OCI-LY7 (cell line): ENCODE measurements at regions not wholly inside any gene's neighbourhood (a gene's known extent, or its start where the extent isn't known, plus 50 kb on each side); places are given as distances from the start of the nearest gene placed in this dataset.

Experiments
- EZH2phosphoT487 ChIP-seq: fragments of 200-600 bp; sonication (generic); IDR thresholded peaks from 2 replicates; pipeline ENCODE4 v1.6.1; 2018; ENCODE audit warnings: low read depth, borderline replicate concordance, mild to moderate bottlenecking, mixed run types, antibody characterized with exemption, low read length, moderate library complexity, mixed read lengths
- TF ChIP-seq, protein P1 (sequence below): fragments of 200-600 bp; sonication (generic); conservative IDR thresholded peaks from 2 replicates; pipeline ENCODE4 v1.5.1; 2014; ENCODE audit warnings: mild to moderate bottlenecking, antibody characterized with exemption, low read length, moderate library complexity, mixed read lengths

DNA sequence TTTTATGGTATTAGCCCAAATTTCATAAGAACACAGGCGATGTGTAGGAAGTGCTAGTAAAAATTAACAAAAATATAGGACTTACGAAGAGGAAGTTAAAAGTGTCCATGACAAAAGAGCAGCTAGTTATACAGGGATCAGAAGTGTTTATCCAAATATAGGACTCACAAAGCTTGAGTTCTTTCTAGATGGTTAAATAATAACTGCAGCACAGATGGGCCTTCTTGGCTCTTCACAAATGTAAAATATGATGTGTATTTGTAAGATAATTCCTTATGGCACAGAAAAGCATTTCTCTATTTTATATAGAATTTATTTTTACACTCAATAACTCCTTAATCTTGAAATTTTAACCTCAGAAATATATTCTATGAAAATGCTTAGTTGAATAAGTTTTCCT, 100.9 kb upstream of the SPHKAP start:
- TF ChIP-seq, protein P1, sequence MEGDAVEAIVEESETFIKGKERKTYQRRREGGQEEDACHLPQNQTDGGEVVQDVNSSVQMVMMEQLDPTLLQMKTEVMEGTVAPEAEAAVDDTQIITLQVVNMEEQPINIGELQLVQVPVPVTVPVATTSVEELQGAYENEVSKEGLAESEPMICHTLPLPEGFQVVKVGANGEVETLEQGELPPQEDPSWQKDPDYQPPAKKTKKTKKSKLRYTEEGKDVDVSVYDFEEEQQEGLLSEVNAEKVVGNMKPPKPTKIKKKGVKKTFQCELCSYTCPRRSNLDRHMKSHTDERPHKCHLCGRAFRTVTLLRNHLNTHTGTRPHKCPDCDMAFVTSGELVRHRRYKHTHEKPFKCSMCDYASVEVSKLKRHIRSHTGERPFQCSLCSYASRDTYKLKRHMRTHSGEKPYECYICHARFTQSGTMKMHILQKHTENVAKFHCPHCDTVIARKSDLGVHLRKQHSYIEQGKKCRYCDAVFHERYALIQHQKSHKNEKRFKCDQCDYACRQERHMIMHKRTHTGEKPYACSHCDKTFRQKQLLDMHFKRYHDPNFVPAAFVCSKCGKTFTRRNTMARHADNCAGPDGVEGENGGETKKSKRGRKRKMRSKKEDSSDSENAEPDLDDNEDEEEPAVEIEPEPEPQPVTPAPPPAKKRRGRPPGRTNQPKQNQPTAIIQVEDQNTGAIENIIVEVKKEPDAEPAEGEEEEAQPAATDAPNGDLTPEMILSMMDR: no peak
- no peak for TF ChIP-seq EZH2phosphoT487
